ENCODE measurements at regions not wholly inside any gene's neighbourhood (a gene's known extent, or its start where the extent isn't known, plus 50 kb on each side); places are given as distances from the start of the nearest gene placed in this dataset.

DNA sequence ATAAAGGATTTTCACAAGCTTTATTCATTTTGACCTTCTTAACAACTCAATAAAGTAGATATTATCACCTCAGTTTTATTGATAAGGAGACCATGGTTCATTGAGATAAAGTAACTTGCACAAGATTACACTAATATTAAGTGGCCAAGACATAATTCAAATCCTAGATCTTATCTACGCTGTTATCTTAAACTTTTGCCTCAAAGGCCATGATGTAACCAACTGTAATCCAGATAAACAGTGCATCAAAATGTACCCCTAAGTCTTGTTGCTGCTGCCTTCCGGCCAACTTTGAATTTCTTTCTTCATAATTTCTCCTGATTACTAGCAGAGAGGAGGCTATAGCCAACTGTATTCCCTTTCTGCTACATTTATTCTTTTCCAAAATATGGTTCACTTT, 1094.8 kb upstream of the PIK3C3 start:
- DNase-seq = no peak

- no peak for DNase-seq
Measured at GRCh38 chr18:40855661-40856060, 1099.4 kb upstream of the PIK3C3 start.

DNA sequence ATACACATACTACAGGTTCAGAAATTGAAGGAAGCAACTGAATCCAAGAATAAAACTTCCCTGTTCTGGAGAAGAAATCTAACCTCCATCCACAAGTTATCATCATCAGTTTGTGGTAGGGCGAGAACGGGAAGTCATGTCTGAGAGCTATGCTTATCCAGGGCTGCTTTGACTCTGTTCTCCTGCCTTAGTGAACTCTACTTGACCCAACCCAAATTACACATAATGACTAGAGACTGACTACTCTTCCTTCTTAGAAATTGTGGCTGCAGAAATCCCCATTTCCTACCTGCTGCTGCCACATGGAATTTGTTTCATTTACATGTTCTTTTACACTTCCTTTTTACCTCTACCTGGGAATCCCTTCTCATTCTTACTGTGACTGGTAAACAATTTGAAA, 1102.6 kb upstream of the PIK3C3 start:
- no peak for DNase-seq

- no peak for DNase-seq
Measured at GRCh38 chr18:40851014-40851429, 1104.0 kb upstream of the PIK3C3 start.

GRCh38 chr18:40849886-40850285, 1105.1 kb upstream of the PIK3C3 start:
- no peak for DNase-seq

DNA sequence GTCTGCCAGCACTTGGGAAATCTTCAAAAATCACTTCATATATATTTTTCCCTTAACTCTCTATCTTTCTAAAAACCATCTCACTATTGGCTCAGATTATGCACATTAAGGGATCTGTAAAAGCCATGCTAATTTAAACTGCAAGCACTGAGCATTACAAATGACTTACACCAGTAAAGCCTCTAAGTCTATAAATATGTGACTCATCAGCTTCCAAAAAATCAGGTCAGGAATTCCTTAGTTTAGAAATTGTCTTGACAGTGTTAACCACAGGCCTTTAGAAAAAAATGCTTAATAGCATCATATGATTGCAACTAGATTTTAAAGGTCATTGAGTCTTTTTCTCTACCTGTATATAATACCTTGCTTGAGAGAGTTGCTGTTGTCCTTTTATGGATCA, 1113.6 kb upstream of the PIK3C3 start:
- no peak for DNase-seq

- DNase-seq = no peak
Measured at GRCh38 chr18:40841063-40841462, 1114.0 kb upstream of the PIK3C3 start.

GRCh38 chr18:40832362-40832761, 1122.7 kb upstream of the PIK3C3 start:
- DNase-seq = no peak

DNA sequence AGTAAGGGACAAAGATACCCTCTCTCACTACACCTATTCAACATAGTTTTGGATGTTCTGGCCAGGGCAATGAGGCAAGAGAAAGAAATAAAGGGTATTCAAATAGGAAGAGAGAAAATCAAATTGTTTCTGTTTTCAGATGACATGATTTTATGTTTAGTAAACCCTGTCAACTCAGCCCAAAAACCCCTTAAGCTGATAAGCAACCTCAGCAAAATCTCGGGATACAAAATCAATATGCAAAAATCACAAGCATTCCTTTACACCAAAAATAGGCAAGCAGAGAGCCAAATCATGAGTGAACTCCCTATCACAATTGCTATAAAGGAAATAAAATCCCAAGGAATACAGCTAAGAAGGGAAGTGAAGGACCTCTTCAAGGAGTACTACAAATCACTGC, 1130.7 kb upstream of the PIK3C3 start:
- no peak for DNase-seq

DNA sequence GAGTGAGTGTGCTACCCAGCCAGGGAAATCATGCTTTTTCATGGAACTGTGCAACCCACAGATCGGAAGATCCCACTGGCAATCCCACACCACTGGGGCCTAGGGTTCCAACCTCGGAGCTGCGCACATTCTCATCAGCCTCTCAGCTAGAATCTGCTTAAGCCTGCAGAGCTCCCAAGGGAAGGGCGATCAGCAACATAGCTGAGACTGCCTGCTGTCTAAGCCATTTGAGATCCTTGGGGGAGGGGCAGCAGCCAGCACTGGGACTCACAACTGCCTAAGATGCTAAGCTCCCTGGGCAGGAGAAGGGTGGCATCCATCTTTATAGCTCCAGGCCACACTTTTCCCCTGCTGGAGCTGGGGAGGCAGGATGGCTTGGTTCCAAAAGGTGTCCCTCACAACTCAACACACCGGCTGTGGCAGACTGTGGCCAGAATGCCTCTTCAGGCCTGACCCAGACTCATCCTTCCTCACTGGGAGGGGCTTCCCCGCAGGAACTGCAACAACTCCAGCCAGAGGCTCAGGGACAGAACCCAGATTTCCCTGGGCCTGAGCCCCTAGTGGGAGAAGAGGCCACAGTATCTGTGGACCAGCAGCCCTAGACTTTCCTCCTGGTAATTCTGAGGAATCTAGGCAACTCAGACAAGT, 1133.3 kb upstream of the PIK3C3 start:
- no peak for DNase-seq

GRCh38 chr18:40812981-40813515, 1142.0 kb upstream of the PIK3C3 start:
- DNase-seq = no peak

GRCh38 chr18:40810372-40810771, 1144.7 kb upstream of the PIK3C3 start:
- DNase-seq = peak; percentile 13

DNA sequence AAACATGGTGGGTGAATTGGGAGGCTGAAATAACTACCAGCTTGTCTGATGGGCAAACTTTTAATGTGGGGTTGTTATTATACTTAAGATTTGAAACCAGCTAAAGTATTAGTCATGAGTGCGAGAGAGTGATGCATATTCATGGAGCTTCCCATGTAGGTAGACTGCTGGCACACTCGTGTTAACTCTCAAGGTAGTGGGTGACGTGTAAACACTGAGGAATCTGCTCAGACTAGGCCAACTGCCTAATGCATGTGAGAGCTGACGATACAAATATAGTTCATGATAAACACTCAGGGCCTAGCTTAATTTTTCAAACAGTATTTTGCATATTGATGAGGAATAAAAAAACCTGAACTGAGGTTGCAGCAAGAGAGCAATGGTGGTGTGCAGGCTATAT, 1165.7 kb upstream of the PIK3C3 start:
- DNase-seq = no peak

DNA sequence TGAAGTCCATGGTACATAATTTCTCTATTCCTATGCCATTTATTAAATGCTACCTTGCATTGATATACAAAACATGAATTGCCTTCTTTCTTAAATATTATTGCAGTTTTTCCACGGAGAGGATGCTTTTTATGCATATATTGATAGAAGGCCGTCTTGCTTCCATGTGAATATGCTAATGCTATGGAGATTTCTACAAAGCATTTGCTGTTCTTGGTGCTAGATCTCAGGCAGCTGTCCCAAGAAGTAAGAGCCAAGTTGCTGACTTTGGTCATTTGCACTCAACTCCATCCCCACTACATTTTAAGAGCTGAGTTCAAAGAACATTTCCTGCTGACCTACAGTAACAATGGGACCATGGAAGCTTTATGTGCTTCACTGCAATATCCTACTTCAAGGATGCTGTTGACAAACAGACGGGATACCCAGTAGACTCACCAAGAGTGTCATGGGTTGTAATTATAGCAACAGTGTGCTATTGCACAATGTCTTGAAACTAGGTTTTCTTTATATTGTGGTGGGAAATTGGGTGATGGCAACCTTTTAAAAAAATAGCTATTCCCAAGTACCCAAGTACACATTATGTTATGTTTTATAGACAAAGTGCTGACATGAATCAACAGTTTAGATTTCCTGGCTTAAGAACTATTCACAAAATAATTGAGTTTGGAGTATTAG, 1172.4 kb upstream of the PIK3C3 start:
- no peak for DNase-seq

DNA sequence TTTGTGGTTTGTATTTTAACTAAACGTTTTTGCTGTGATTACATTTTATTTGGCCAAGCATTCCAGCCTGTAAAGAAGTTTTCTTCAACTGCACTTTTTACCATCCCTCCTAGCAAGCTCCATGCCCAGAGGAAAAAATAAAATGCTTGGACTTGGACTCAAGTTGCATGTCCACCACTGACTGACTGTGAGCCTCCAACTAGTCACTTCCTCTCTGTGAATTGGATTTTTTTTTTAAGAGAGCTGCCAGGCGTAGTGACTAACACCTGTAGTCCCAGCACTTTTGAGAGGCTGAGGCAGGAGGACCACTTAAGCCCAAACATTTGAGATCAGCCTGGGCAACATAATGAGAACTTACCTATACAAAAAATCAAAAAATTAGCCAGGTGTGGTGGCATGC, 1185.2 kb upstream of the PIK3C3 start:
- DNase-seq = no peak

DNA sequence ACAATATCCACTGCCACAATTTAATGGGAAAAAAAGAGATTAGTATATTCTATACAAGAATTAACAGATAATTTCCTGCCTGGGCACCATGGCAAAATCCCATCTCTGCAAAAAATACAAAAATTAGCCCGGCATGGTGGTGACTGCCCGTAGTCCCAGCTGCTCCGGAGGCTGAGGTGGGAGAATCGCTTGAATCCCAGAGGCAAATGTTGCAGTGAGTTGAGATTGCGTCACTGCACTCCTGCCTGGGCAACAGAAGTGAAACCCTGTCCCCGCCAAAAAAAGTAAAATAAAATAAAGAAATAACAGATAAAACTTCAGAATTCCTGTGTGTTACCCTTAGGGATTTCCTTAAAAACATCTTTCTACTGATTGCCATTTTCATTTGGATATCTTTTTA, 1194.8 kb upstream of the PIK3C3 start:
- no peak for DNase-seq

GRCh38 chr18:40754477-40754876, 1200.6 kb upstream of the PIK3C3 start:
- DNase-seq = no peak

DNA sequence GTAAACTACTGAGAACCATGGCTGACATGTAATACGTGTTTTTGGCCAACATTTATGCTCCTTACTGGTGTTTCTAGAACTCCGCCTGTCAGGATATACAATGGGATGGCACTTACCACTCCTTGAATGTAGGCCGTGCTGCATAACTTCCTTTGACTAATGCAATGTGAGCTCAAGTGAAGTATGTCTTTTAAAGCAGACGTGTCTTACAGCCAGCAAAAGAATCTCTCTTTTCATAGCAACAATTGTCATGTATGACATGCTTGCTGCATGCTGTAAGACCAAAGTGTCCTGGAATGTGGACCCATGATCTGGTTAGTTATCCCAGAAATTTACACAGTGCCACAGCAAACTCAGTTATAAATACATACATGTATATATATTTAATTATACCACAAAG, 1202.7 kb upstream of the PIK3C3 start:
- no peak for DNase-seq

- no peak for DNase-seq
Measured at GRCh38 chr18:40751186-40751585, 1203.8 kb upstream of the PIK3C3 start.

GRCh38 chr18:40739029-40739428, 1216.0 kb upstream of the PIK3C3 start:
- no peak for DNase-seq

DNA sequence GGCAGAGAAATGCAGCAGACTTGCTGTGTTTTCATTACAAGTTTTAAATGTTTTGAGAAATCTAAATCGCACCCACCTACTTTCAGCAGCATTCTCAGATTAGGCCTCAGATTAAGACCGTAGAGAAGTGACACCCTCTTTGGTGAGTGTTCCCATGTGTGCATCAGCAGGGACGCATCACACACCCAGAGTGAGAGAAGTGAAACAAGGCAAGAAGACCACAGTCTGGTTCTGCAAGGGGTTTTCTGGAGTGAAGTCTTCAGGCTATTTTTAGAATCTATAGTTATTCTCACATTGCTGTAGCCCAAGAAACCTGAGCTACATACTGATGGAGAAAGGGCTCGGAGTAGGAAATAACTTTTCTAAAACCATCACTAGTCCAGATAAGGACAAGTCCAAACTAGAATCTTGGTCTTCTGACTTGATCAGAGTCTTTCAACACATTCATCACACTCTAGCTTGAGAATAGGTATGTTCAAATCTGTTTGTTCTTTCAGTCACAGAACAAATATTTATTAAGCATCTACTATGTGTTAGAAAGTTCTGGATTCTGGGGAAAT, 1216.6 kb upstream of the PIK3C3 start:
- no peak for DNase-seq

DNA sequence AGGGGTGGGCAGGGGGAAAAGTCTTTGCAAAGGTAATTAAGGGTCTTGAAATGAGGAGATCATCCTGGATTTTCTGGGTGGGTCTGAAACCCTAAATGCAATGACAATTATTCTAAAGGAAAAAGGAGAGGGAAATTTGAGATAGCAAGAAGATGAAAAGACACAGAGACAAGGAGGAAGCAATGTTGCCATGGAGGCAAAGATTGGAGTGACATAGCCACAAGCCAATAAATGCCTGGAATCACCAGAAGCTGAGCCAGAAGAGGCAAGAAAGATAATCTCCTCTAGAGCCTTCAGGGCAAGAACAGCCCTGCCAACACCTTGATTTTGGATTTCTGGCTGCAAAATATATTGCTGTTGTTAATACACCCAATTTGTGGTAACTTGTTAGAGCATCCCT, 1246.3 kb upstream of the PIK3C3 start:
- DNase-seq = peak; percentile 6

DNA sequence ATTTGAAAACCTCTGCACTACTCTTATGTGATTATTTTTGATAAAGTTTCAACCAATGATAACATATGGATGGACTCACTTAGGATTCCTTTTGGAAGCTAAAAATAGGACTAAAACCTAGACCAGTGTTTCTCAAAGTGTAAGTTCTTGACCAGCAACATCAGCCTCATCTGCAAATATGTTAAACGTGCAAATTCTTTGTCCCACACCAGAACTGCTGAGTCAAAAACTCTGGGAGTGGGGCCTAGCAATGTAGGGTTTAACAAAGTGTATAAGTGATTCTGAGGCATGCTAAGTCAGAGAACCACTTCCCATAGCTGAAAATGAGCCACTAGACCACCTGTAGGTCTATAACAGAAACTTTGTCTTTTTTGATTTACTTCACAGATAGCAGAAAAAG, 1247.2 kb upstream of the PIK3C3 start:
- DNase-seq = no peak

GRCh38 chr18:40698129-40698528, 1256.9 kb upstream of the PIK3C3 start:
- no peak for DNase-seq

All from DMS53 (cell line).